HG02678 (cell line): ENCODE measurements at regions not wholly inside any gene's neighbourhood (a gene's known extent, or its start where the extent isn't known, plus 50 kb on each side); places are given as distances from the start of the nearest gene placed in this dataset.
"Not testable (repeated sequence)": the region's sequence is repeated elsewhere in the genome, so short reads cannot be mapped to it uniquely, and the experiment has no call there.

Experiments
- ATAC-seq: cut with Tn5 transposase; IDR thresholded peaks from one replicate; pipeline ENCODE4 v1.9.1; 2021; ENCODE audit warnings: mild to moderate bottlenecking, moderate library complexity; ENCODE audit not compliant: unreplicated experiment

DNA sequence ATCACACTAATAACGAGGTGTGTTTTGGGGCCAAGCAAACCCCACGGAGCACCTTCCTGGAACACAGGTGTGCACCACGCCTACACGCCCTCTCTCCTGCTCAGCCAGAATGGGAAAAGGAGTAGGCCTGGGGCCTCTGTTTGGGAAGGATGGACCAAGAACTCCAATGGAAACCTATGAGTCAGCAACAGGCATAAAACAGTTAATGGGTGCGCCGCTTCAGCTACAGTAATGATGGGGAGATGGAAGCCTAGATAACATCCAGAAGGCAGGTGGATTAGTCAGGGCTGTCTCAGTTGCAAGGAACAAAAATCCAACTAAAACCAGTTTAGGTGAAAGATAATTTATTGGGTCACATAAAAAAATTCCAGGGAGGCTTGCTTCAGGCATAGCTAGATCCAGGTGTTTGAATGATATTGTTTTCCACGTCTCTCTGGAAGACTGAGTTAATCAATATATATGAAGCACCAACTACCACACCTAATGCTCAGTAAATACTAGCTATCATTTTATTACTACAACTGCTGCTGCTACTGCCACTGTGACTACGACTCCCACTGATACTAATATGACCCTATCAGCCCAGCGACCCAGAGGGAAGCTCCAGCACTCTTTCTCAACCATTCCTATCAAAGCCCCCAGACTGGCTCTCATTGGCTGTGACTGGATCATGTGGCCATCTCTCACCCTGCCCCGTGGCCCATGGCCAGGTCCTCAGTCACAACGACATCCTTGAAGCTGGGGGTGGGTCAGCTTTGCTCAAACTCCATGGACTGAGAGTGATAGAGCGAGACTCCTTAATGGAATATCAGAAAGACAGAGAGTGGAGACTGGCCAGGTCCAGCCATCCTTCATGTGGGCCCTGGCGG is 155.2 kb upstream of the PTPN1 start:
- no peak for ATAC-seq

GRCh38 chr20:50355590-50356524 is 154.3 kb upstream of the PTPN1 start:
- no peak for ATAC-seq

GRCh38 chr20:50356525-50356885 is 153.7 kb upstream of the PTPN1 start:
- no peak for ATAC-seq

DNA sequence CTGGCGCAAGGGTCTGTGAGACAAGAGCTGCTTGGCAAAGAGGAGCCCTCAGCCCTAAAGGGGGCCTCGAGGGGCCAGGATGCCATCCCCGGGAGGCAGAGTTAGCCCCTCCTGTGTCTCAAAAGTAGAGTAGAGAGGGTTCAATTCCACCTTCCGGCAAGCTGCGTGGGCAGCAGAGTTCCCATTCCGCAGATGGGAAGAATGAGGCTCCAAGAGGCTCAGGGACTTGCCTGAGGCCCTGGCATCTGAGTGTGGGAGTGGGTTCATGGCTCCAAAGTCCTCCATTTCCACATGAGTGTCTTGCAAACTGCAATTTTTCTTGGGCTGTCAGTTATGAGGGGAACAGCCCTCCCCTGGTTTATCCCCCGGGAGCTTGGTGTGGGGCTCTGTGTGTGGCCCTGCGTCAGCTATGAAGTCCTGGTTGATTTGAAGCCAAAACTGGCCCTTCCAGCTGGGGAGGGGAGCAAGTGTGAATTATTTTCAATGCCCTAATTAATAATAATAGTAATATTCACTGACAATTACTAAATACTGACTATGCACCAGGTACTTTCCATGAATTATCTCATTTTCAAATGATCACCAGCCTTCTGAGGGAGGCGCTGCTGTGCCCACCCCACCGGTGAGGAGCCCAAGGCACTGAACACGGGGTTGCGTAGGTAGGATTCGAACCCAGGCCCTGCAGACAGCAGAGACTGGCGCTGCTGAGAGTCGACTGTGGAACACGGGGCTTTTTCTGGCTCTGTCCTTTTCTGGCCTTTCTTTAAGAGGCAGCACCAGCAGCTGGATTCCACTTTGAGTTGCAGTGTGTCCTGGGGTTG is 153.0 kb upstream of the PTPN1 start:
- no peak for ATAC-seq

GRCh38 chr20:50357783-50358161 is 152.4 kb upstream of the PTPN1 start:
- no peak for ATAC-seq

DNA sequence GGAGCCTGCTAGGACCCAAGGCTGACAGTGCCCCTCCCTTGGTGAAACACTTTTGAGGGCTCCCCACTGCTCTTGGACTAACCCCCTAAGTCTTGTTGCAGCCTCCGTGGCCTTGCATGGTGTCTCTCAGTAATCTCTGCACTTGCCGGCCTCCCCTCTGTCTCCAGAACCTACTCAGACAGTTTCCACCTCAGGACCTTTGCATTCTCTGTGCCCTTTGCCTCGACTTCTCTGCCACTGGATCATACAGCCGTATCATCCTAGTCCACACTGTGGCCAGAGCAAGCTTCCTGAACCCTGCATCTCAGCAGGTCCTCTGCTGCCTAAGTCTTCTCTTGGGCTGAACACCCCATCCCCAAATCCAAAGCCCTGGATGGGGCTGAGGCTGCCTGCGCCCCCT is 152.0 kb upstream of the PTPN1 start:
- ATAC-seq = no peak

DNA sequence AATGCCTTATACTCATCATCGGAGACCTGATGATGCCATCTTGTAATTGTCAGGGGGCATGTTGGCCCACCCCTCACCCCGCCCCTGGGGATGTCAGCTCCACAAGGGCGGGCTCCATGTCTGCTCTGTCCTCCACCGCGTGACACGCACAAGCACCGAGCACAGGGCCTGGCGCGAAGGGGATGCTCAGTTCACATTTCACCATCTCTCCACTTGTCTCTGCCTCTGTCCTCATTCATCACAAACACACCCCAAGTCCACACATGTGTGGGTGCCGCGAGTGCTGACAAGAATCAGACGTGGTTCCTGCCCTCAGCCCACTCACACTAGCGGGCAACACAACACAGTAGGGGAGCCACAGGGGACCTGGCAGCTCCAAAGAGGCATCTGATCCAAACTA is 151.2 kb upstream of the PTPN1 start:
- no peak for ATAC-seq

DNA sequence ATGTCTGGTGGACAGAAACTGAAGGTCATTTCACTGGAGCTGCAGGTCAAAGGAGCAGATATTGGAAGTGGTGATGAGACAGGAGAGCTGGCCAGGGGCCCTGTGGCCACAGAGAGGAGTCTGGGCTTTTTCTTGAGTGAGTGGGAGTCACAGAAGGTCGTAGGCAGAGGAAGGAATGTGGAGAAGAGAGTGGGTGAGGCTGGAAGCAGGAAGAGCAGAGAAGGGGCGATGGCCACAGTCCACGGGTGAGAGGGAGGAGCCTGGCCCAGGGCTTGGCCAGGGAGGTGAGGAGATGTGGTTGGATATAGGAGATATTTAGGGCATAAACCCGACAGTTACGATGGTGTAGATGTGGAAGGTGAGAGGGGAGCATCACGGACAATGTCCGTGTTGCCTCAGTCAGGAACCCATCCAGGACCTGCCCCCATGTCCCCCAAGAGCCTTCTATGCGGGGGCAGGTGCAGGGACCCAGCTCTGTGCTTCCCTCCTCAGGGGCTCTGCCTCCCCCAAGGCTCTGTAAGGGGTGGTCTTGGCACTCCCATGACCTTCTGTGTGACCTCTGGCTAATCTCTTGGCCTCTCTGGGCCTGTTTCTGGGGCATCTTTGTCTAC is 150.5 kb upstream of the PTPN1 start:
- no peak for ATAC-seq

DNA sequence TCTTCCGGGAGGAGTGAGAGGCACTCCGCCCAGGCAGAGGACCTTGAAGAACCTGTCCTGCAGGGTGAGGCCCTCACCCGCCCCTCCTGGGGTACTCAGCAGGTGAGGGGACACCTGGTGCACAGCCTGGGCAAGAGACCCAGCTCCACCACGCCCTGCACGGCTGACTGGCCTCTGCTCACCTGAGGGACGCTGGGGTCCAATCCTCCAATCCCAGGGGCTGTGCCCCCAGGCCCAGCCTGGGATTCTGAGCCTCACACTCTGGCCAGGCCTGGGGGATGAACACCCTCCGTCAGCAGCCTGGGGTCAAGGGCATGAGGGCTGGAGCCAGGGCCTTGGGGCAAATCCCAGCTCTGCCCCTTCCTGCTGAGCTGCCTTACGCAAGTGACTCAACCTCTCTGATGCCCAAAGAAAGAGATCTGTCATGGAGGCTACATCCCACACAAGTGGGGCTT is 149.9 kb upstream of the PTPN1 start:
- ATAC-seq = no peak

- no peak for ATAC-seq
These were observed 149.3 kb upstream of the PTPN1 start for GRCh38 chr20:50360921-50361320.

GRCh38 chr20:50362177-50362576 is 148.0 kb upstream of the PTPN1 start:
- not testable (repeated sequence) for ATAC-seq

GRCh38 chr20:50363027-50363426 is 147.2 kb upstream of the PTPN1 start:
- ATAC-seq = no peak

DNA sequence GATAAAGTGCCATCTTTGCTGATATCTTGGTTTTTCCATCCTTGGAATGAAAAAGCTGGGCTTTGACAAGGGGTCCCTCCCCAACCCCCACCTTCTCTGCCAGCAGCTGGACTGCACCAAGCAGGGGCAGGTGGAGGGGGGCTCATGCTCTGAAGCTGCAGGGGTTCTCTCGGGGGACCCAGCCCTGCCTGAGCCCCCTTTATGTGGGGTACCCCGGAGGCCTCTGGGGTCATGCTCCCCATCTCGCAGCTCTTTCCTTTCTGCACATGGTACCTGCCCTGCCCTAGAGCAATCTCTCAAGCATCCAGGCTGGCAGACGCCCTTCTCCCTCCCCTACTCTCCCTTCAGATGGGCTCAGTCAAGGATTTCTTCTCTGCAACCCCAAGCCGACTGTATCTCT is 146.7 kb upstream of the PTPN1 start:
- no peak for ATAC-seq

GRCh38 chr20:50364542-50364941 is 145.6 kb upstream of the PTPN1 start:
- no peak for ATAC-seq

GRCh38 chr20:50366270-50367103 is 143.7 kb upstream of the PTPN1 start:
- no peak for ATAC-seq

DNA sequence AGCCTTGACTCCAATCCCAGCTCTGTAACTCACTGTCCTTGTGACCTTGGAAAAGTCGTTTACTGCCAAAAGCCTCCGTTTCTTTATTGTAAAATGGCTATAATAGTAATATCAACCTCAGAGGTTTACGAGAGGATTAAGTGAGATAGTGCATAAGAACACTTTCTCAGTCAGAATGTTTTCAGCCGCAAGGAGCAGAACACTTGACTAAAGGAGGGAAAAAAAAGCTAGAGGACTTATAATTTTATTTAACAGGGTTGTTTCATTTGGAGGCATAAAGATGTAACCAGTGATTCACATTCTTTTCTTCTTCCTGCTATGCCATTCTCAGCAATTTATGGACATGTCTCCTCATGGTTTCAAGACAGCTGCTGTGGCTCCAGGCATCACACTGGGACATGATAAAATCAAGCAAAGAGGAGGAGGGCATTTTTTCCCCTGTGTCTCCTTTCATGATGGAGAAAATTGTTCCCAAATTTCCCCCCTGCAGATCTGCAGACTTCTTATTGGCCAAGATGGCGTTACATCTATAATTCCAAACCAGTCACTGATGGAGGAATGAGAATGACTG is 143.0 kb upstream of the PTPN1 start:
- no peak for ATAC-seq

- no peak for ATAC-seq
These were observed 142.3 kb upstream of the PTPN1 start for GRCh38 chr20:50367739-50368375.

GRCh38 chr20:50368386-50368785 is 141.8 kb upstream of the PTPN1 start:
- no peak for ATAC-seq

GRCh38 chr20:50368813-50369224 is 141.4 kb upstream of the PTPN1 start:
- no peak for ATAC-seq
